ENCODE measurements at regions not wholly inside any gene's neighbourhood (a gene's known extent, or its start where the extent isn't known, plus 50 kb on each side); places are given as distances from the start of the nearest gene placed in this dataset.
"Not testable (repeated sequence)": the region's sequence is repeated elsewhere in the genome, so short reads cannot be mapped to it uniquely, and the experiment has no call there.

GRCh38 chr1:47690341-47691250 is 252.8 kb downstream of the FOXD2 start:
- peaks cover 40% of the 10 kb centered on the region for H3K4me1 Mint-ChIP-seq

GRCh38 chr1:47691293-47691692 is 253.4 kb downstream of the FOXD2 start:
- DNase-seq (ENCODE audit: low spot score in 2 of 2, unreplicated experiment in 2 of 2); H3K9me3 Mint-ChIP-seq; H3K27ac Mint-ChIP-seq; H3K4me3 Mint-ChIP-seq; H3K36me3 Mint-ChIP-seq: not testable (repeated sequence)
- H3K4me1 Mint-ChIP-seq: peaks cover 33% of the 10 kb centered on the region
- peaks cover 42% of the 10 kb centered on the region for H3K27me3 Mint-ChIP-seq (ENCODE audit: low read depth)

More at GRCh38 chr1:47690341-47691250, 252.8 kb downstream of the FOXD2 start:
- H3K9me3 Mint-ChIP-seq: no peaks in the 10 kb centered on the region
- H3K4me3 Mint-ChIP-seq: no peak overlapping the region
- peak overlapping the region; percentile 40 for H3K27ac Mint-ChIP-seq
- TF ChIP-seq CTCF (IDR thresholded peaks at IDR 0.05; ENCODE audit: unreplicated experiment): no peak
- peaks cover 42% of the 10 kb centered on the region for H3K27me3 Mint-ChIP-seq (ENCODE audit: low read depth)
- H3K36me3 Mint-ChIP-seq: no peaks in the 10 kb centered on the region
- DNase-seq (ENCODE audit: low spot score in 2 of 2, unreplicated experiment in 2 of 2): no peak

GRCh38 chr1:47692196-47692595 is 254.4 kb downstream of the FOXD2 start:
- Mint-ChIP-seq H3K4me1 (peaks cover 29% of the 10 kb centered on the region), H3K27me3 (ENCODE audit: low read depth) (peaks cover 39% of the 10 kb centered on the region), H3K9me3 (no peaks in the 10 kb centered on the region), H3K36me3 (no peaks in the 10 kb centered on the region), H3K27ac (no peak overlapping the region), H3K4me3 (no peak overlapping the region)
- no peak for TF ChIP-seq CTCF (IDR thresholded peaks at IDR 0.05; ENCODE audit: unreplicated experiment)
- DNase-seq (ENCODE audit: low spot score in 2 of 2, unreplicated experiment in 2 of 2): no peak

GRCh38 chr1:47693115-47693514 is 255.3 kb downstream of the FOXD2 start:
- no peak for TF ChIP-seq CTCF (IDR thresholded peaks at IDR 0.05; ENCODE audit: unreplicated experiment)
- no peak overlapping the region for H3K27ac Mint-ChIP-seq
- H3K9me3 Mint-ChIP-seq: no peaks in the 10 kb centered on the region
- H3K36me3 Mint-ChIP-seq: no peaks in the 10 kb centered on the region
- H3K4me3 Mint-ChIP-seq: no peak overlapping the region
- H3K27me3 Mint-ChIP-seq (ENCODE audit: low read depth): peaks cover 31% of the 10 kb centered on the region
- DNase-seq (ENCODE audit: low spot score in 2 of 2, unreplicated experiment in 2 of 2): no peak
- peaks cover 25% of the 10 kb centered on the region for H3K4me1 Mint-ChIP-seq

- peaks cover 28% of the 10 kb centered on the region for H3K27me3 Mint-ChIP-seq (ENCODE audit: low read depth)
- H3K4me3 Mint-ChIP-seq: no peak overlapping the region
- DNase-seq (ENCODE audit: low spot score in 2 of 2, unreplicated experiment in 2 of 2): peak in 1 of 2 experiments; percentile 31
- H3K4me1 Mint-ChIP-seq: peaks cover 22% of the 10 kb centered on the region
- no peak overlapping the region for H3K27ac Mint-ChIP-seq
- TF ChIP-seq CTCF (IDR thresholded peaks at IDR 0.05; ENCODE audit: unreplicated experiment): no peak
- H3K36me3 Mint-ChIP-seq: no peaks in the 10 kb centered on the region
- H3K9me3 Mint-ChIP-seq: no peaks in the 10 kb centered on the region
Observed at GRCh38 chr1:47694011-47694890, 256.4 kb downstream of the FOXD2 start.

GRCh38 chr1:47696404-47696736 is 258.5 kb downstream of the FOXD2 start:
- no peak for DNase-seq (ENCODE audit: low spot score in 2 of 2, unreplicated experiment in 2 of 2)
- Mint-ChIP-seq H3K4me1 (peaks cover 21% of the 10 kb centered on the region), H3K4me3 (no peak overlapping the region), H3K27ac (no peak overlapping the region), H3K9me3 (no peaks in the 10 kb centered on the region), H3K27me3 (ENCODE audit: low read depth) (peaks cover 23% of the 10 kb centered on the region), H3K36me3 (no peaks in the 10 kb centered on the region)
- no peak for TF ChIP-seq CTCF (IDR thresholded peaks at IDR 0.05; ENCODE audit: unreplicated experiment)

Measured in mesothelial cell of epicardium (in vitro differentiated cells).